ENCODE measurements at regions not wholly inside any gene's neighbourhood (a gene's known extent, or its start where the extent isn't known, plus 50 kb on each side); places are given as distances from the start of the nearest gene placed in this dataset.

DNA sequence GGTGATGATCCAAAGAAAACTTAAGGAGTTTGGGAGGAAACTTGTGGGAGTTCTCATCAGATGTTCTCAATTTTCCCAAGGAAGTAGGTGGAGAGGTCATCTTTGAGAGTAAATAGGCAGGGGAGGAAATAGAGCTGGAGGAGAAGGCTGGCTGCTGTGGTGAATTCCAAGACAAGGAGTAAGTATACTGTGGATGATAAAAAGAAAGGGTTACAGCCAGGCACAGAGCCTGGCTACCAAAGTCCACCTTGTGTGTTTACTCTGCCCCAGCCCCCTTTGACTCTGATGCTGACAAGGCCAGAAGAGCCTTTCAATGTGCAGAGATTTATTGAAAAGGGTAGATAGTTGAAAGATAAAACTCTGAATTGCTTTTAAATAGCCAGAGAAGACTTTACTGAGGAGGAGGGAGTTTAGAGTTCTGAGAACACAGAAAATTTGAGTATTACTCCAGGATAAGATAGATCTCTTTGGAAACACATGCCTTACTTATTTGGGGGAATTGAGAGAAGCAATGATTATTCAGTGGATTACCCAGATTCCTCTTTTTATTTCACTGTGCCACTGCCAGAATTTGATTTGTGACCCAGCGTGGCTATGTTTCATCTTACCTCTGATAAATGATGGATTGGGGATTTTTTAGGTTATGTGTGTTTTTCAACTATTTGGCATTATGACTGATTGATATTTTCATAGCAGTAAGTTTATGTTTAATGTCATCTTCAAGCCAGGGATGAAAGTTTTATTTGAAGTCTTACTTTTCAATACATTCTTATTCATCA, 182.6 kb upstream of the JAG1 start:
- Histone ChIP-seq H3K4me3 (ENCODE audit: low read depth, low read length) (no peak overlapping the region), H3K27me3 (replicated peaks) (no peaks in the 10 kb centered on the region), H3K27ac (no peak overlapping the region), H3K36me3 (replicated peaks) (no peaks in the 10 kb centered on the region)
- DNase-seq, result no peak
- in situ Hi-C loops (cut with HindIII; ENCODE audit: low pct_ligation_motif_present, low sequenced_read_pairs), result no loop called here
- TF ChIP-seq CTCF (IDR thresholded peaks at IDR 0.05; ENCODE audit: low read depth, low read length, missing control alignments), result no peak

GRCh38 chr20:10857352-10858070, 183.7 kb upstream of the JAG1 start:
- in situ Hi-C loops (cut with HindIII; ENCODE audit: low pct_ligation_motif_present, low sequenced_read_pairs), result no loop called here
- peak; percentile 46 for DNase-seq
- Histone ChIP-seq H3K27me3 (replicated peaks) (no peaks in the 10 kb centered on the region), H3K4me3 (ENCODE audit: low read depth, low read length) (no peak overlapping the region), H3K27ac (no peak overlapping the region), H3K36me3 (replicated peaks) (no peaks in the 10 kb centered on the region)
- TF ChIP-seq CTCF (IDR thresholded peaks at IDR 0.05; ENCODE audit: low read depth, low read length, missing control alignments), result no peak

GRCh38 chr20:10861090-10861489, 187.3 kb upstream of the JAG1 start:
- no peak overlapping the region for H3K27ac ChIP-seq
- TF ChIP-seq CTCF (IDR thresholded peaks at IDR 0.05; ENCODE audit: low read depth, low read length, missing control alignments), result no peak
- H3K4me3 ChIP-seq (ENCODE audit: low read depth, low read length), result no peak overlapping the region
- in situ Hi-C loops (cut with HindIII; ENCODE audit: low pct_ligation_motif_present, low sequenced_read_pairs), result no loop called here
- no peaks in the 10 kb centered on the region for H3K27me3 ChIP-seq (replicated peaks)
- H3K36me3 ChIP-seq (replicated peaks), result no peaks in the 10 kb centered on the region
- DNase-seq, result peak; percentile 62

DNA sequence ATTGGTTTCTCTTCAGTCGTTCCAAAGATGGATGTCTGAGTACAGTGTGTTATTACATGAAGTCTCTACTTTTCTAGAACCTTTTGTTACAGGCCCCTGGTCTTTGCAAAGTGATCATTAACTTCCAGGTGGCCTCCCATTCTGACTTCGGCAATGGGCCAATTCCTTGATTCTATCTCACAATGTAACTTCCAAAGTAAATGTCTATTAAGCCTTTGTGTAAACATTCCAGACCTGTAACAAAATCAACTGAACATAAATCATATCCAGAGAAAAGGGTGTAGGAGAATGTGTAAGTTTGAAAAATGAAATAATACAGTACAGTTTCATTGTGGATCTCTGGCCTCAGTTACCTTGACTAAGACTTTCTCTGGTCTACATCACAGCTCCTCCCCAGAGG, 187.8 kb upstream of the JAG1 start:
- H3K27ac ChIP-seq, result no peak overlapping the region
- TF ChIP-seq CTCF (IDR thresholded peaks at IDR 0.05; ENCODE audit: low read depth, low read length, missing control alignments), result no peak
- no peak overlapping the region for H3K4me3 ChIP-seq (ENCODE audit: low read depth, low read length)
- no peaks in the 10 kb centered on the region for H3K36me3 ChIP-seq (replicated peaks)
- no peaks in the 10 kb centered on the region for H3K27me3 ChIP-seq (replicated peaks)
- in situ Hi-C loops (cut with HindIII; ENCODE audit: low pct_ligation_motif_present, low sequenced_read_pairs), result no loop called here
- DNase-seq, result no peak

- DNase-seq, result peak; percentile 79
- H3K4me3 ChIP-seq (ENCODE audit: low read depth, low read length), result no peak overlapping the region
- in situ Hi-C loops (cut with HindIII; ENCODE audit: low pct_ligation_motif_present, low sequenced_read_pairs), result no loop called here
- peak overlapping the region; percentile 51 for H3K27ac ChIP-seq
- no peaks in the 10 kb centered on the region for H3K36me3 ChIP-seq (replicated peaks)
- TF ChIP-seq CTCF (IDR thresholded peaks at IDR 0.05; ENCODE audit: low read depth, low read length, missing control alignments), result no peak
- no peaks in the 10 kb centered on the region for H3K27me3 ChIP-seq (replicated peaks)
Measured at GRCh38 chr20:10863337-10864060, 189.7 kb upstream of the JAG1 start.
